GM23338 (cell line): ENCODE measurements at regions not wholly inside any gene's neighbourhood (a gene's known extent, or its start where the extent isn't known, plus 50 kb on each side); places are given as distances from the start of the nearest gene placed in this dataset.

ENCODE experiments used
- ATAC-seq: fragments of 200-7000 bp; cut with Tn5 transposase; 3 replicates; pipeline ENCODE4 v1.9.1; 2020
- DNase-seq: peaks from one replicate; pipeline ENCODE4 v3.0.0-alpha.2; 2015; ENCODE audit warnings: low spot score
- H2AFZ ChIP-seq: fragments of 200-600 bp; sonication (generic); 2 replicates; pipeline ENCODE4 v1.8.0; 2016; ENCODE audit warnings: antibody characterized with exemption, mild to moderate bottlenecking, moderate library complexity
- H3F3A ChIP-seq: fragments of 200-600 bp; sonication (generic); replicated peaks from 2 replicates; pipeline ENCODE4 v1.8.0; 2017; ENCODE audit warnings: antibody characterized with exemption, mixed run types, low read depth
- H3K27ac ChIP-seq: fragments of 200-600 bp; sonication (generic); 2 replicates; pipeline ENCODE4 v1.6.1; 2016; ENCODE audit warnings: low read depth
- H3K27me3 ChIP-seq: fragments of 200-600 bp; sonication (generic); 2 replicates; pipeline ENCODE4 v1.8.0; 2016; ENCODE audit warnings: mild to moderate bottlenecking, mixed run types, moderate library complexity; ENCODE audit not compliant: insufficient read depth
- H3K36me3 ChIP-seq: fragments of 200-600 bp; sonication (generic); 2 replicates; pipeline ENCODE4 v1.8.0; 2016; ENCODE audit warnings: mild to moderate bottlenecking; ENCODE audit not compliant: insufficient read depth
- H3K4me1 ChIP-seq: fragments of 200-600 bp; sonication (generic); 2 replicates; pipeline ENCODE4 v1.8.0; 2016; ENCODE audit warnings: mild to moderate bottlenecking, moderate library complexity; ENCODE audit not compliant: insufficient read depth
- H3K4me2 ChIP-seq: fragments of 200-600 bp; sonication (generic); 2 replicates; pipeline ENCODE4 v1.7.1; 2017; ENCODE audit warnings: mixed run types
- H3K4me3 ChIP-seq: fragments of 200-600 bp; sonication (generic); 2 replicates; pipeline ENCODE4 v1.6.1; 2016; ENCODE audit warnings: mixed run types
- H3K79me2 ChIP-seq: fragments of 200-600 bp; sonication (generic); replicated peaks from 2 replicates; pipeline ENCODE4 v1.8.0; 2017; ENCODE audit warnings: mild to moderate bottlenecking; ENCODE audit not compliant: insufficient read depth
- H3K9me2 ChIP-seq: fragments of 200-600 bp; sonication (generic); 2 replicates; pipeline ENCODE4 v1.8.0; 2017; ENCODE audit not compliant: insufficient read depth
- H4K20me1 ChIP-seq: fragments of 200-600 bp; sonication (generic); replicated peaks from 2 replicates; pipeline ENCODE4 v1.8.0; 2017; ENCODE audit warnings: mild to moderate bottlenecking; ENCODE audit not compliant: insufficient read depth
- H3K27ac Mint-ChIP-seq: 2 replicates; pipeline ENCODE4 v1.8.0; 2020; ENCODE audit warnings: inconsistent platforms, mild to moderate bottlenecking, moderate library complexity, mixed read lengths
- H3K27me3 Mint-ChIP-seq: 3 replicates; pipeline ENCODE4 v1.8.0; 2022; ENCODE audit warnings: low read depth, mild to moderate bottlenecking, moderate library complexity, mixed read lengths, inconsistent platforms; ENCODE audit not compliant: insufficient read depth, poor library complexity
- H3K36me3 Mint-ChIP-seq: 3 replicates; pipeline ENCODE4 v1.8.0; 2021; ENCODE audit warnings: low read depth, mild to moderate bottlenecking, inconsistent platforms, moderate library complexity, mixed read lengths
- H3K4me1 Mint-ChIP-seq: 3 replicates; pipeline ENCODE4 v1.8.0; 2020; ENCODE audit warnings: mild to moderate bottlenecking, inconsistent platforms, mixed read lengths
- H3K4me3 Mint-ChIP-seq: 3 replicates; pipeline ENCODE4 v1.8.0; 2021; ENCODE audit warnings: moderate library complexity, mild to moderate bottlenecking, inconsistent platforms, mixed read lengths
- H3K9me3 Mint-ChIP-seq: 3 replicates; pipeline ENCODE4 v1.8.0; 2020; ENCODE audit warnings: moderate library complexity, mild to moderate bottlenecking, inconsistent platforms, mixed read lengths
- CTCF ChIP-seq, 2 experiments: fragments of 200-600 bp in 1 of 2; sonication (generic) in 1 of 2; conservative IDR thresholded peaks; 2 replicates each; pipeline versions ENCODE4 v1.5.1 to v1.6.1; 2016 to 2017; ENCODE audit warnings: antibody characterized with exemption in 2 of 2, low read depth in 2 of 2, mild to moderate bottlenecking in 2 of 2, moderate library complexity in 1 of 2
- EZH2 ChIP-seq: fragments of 200-600 bp; sonication (generic); IDR thresholded peaks from one replicate; pipeline ENCODE4 v1.8.0; 2017; ENCODE audit warnings: antibody characterized with exemption, mild to moderate bottlenecking, low read depth; ENCODE audit not compliant: unreplicated experiment
- EZH2phosphoT487 ChIP-seq: fragments of 200-600 bp; sonication (generic); IDR thresholded peaks from one replicate; pipeline ENCODE4 v1.8.1; 2018; ENCODE audit warnings: antibody characterized with exemption; ENCODE audit not compliant: unreplicated experiment
- NANOG ChIP-seq: IDR thresholded peaks from 2 replicates; pipeline ENCODE4 v1.6.1; 2016; ENCODE audit warnings: antibody characterized with exemption, borderline replicate concordance
- POLR2AphosphoS5 ChIP-seq: IDR thresholded peaks from 2 replicates; pipeline ENCODE4 v1.6.1; 2016; ENCODE audit warnings: antibody characterized with exemption, low read depth
- REST ChIP-seq: IDR thresholded peaks from one replicate; pipeline ENCODE4 v1.6.1; 2018; ENCODE audit warnings: antibody characterized with exemption; ENCODE audit not compliant: unreplicated experiment
- STAT1 ChIP-seq: IDR thresholded peaks from one replicate; pipeline ENCODE4 v1.6.1; 2016; ENCODE audit warnings: antibody characterized with exemption; ENCODE audit not compliant: unreplicated experiment
- ZNF331 ChIP-seq: fragments of 250-450 bp; sonication (Bioruptor Pico); IDR thresholded peaks from 2 replicates; pipeline ENCODE4 v1.5.0; 2020; ENCODE audit warnings: low read depth, mild to moderate bottlenecking, moderate library complexity
- ZNF462 ChIP-seq: fragments of 250-450 bp; sonication (Bioruptor Pico); IDR thresholded peaks from 2 replicates; pipeline ENCODE4 v1.5.0; 2020; ENCODE audit warnings: mild to moderate bottlenecking, moderate library complexity

GRCh38 chr3:182583545-182583944 lies 209.8 kb upstream of the ATP11B start:
- Histone ChIP-seq H3K4me2 (no peak overlapping the region), H4K20me1 (no peaks in the 10 kb centered on the region), H3K36me3 (no peaks in the 10 kb centered on the region), H3K4me3 (no peak overlapping the region), H3K4me1 (no peaks in the 10 kb centered on the region), H3K27ac (no peak overlapping the region), H3F3A (no peaks in the 10 kb centered on the region), H3K27me3 (no peaks in the 10 kb centered on the region), H2AFZ (no peak overlapping the region), H3K9me2 (no peaks in the 10 kb centered on the region), H3K79me2 (no peaks in the 10 kb centered on the region)
- Mint-ChIP-seq H3K36me3 (no peaks in the 10 kb centered on the region), H3K4me3 (no peak overlapping the region), H3K27me3 (no peaks in the 10 kb centered on the region), H3K9me3 (no peaks in the 10 kb centered on the region), H3K4me1 (no peaks in the 10 kb centered on the region), H3K27ac (no peak overlapping the region)
- TF ChIP-seq ZNF462 (CRISPR knock-in tag) (no peak), EZH2 (no peak), REST (no peak), ZNF331 (no peak), POLR2AphosphoS5 (no peak), STAT1 (no peak), NANOG (no peak), EZH2phosphoT487 (no peak), CTCF (conservative IDR thresholded peaks at IDR 0.05; ENCODE audit: low read depth in 2 of 2) (no peak)
- ATAC-seq (no peak), DNase-seq (no peak)
